Liver (tissue), 7 donors: ENCODE measurements at regions not wholly inside any gene's neighbourhood (a gene's known extent, or its start where the extent isn't known, plus 50 kb on each side); places are given as distances from the start of the nearest gene placed in this dataset.

Experiments used
- DNase-seq: peaks from one replicate; pipeline ENCODE4 v3.0.0-alpha.2; 2017; ENCODE audit warnings: low spot score
- H3K27ac ChIP-seq, 2 donors: one replicate each; pipeline ENCODE4 v1.7.0; 2013; ENCODE audit warnings: inconsistent platforms in 2 of 2, low read length in 2 of 2, control low read depth in 1 of 2, low read depth in 1 of 2, mild to moderate bottlenecking in 1 of 2
- H3K27me3 ChIP-seq, 4 donors: one replicate each; pipeline versions ENCODE4 v1.6.1 to v1.7.0; 2013; ENCODE audit warnings: low read length in 3 of 4, inconsistent platforms in 1 of 4, mild to moderate bottlenecking in 1 of 4, moderate library complexity in 1 of 4; ENCODE audit not compliant: control insufficient read depth in 4 of 4, insufficient read depth in 4 of 4
- H3K36me3 ChIP-seq, 4 donors: one replicate each; pipeline versions ENCODE4 v1.6.1 to v1.7.0; 2013; ENCODE audit warnings: low read length in 3 of 4, mild to moderate bottlenecking in 3 of 4, low read depth in 1 of 4, moderate library complexity in 1 of 4; ENCODE audit not compliant: control insufficient read depth in 4 of 4, insufficient read depth in 3 of 4
- H3K4me1 ChIP-seq, 4 donors: one replicate each; pipeline versions ENCODE4 v1.6.1 to v1.7.0; 2013; ENCODE audit warnings: low read length in 3 of 4, mild to moderate bottlenecking in 3 of 4, moderate library complexity in 1 of 4; ENCODE audit not compliant: control insufficient read depth in 4 of 4, insufficient read depth in 4 of 4
- H3K4me3 ChIP-seq, 3 donors: one replicate each; pipeline versions ENCODE4 v1.6.1 to v1.7.0; 2013; ENCODE audit warnings: low read length in 3 of 3, control low read depth in 1 of 3, low read depth in 1 of 3, mild to moderate bottlenecking in 1 of 3
- H3K9ac ChIP-seq, 2 donors: one replicate each; pipeline ENCODE4 v1.7.0; 2013; ENCODE audit warnings: low read length in 2 of 2, mild to moderate bottlenecking in 2 of 2, moderate library complexity in 2 of 2, control low read depth in 1 of 2, low read depth in 1 of 2
- H3K9me3 ChIP-seq, 4 donors: one replicate each; pipeline versions ENCODE4 v1.6.1 to v1.7.0; 2013; ENCODE audit warnings: low read length in 3 of 4; ENCODE audit not compliant: control insufficient read depth in 4 of 4
- ATF3 ChIP-seq: IDR thresholded peaks from 2 replicates; pipeline ENCODE4 v1.6.1; 2016; ENCODE audit warnings: antibody characterized with exemption
- FOXA1 ChIP-seq: IDR thresholded peaks from 2 replicates; pipeline ENCODE4 v1.6.1; 2016; ENCODE audit warnings: antibody characterized with exemption
- FOXA2 ChIP-seq: IDR thresholded peaks from 2 replicates; pipeline ENCODE4 v1.6.1; 2016; ENCODE audit warnings: antibody characterized with exemption
- GABPA ChIP-seq, 2 donors: IDR thresholded peaks in 1 of 2; conservative IDR thresholded peaks in 1 of 2; 2 replicates each; pipeline ENCODE4 v1.6.1; 2016; ENCODE audit warnings: antibody characterized with exemption in 2 of 2, mild to moderate bottlenecking in 1 of 2, moderate library complexity in 1 of 2
- HNF4A ChIP-seq, 2 donors: conservative IDR thresholded peaks; 2 replicates each; pipeline ENCODE4 v1.6.1; 2016; ENCODE audit warnings: antibody characterized with exemption in 2 of 2, mild to moderate bottlenecking in 2 of 2
- HNF4G ChIP-seq: IDR thresholded peaks from 2 replicates; pipeline ENCODE4 v1.6.1; 2016; ENCODE audit warnings: antibody characterized with exemption
- JUND ChIP-seq, 2 donors: IDR thresholded peaks; 2 replicates each; pipeline ENCODE4 v1.6.1; 2016; ENCODE audit warnings: antibody characterized with exemption in 2 of 2
- MAX ChIP-seq: IDR thresholded peaks from 2 replicates; pipeline ENCODE4 v1.6.1; 2016; ENCODE audit warnings: antibody characterized with exemption
- NR2F2 ChIP-seq: IDR thresholded peaks from 2 replicates; pipeline ENCODE4 v1.6.1; 2016; ENCODE audit warnings: antibody characterized with exemption
- RAD21 ChIP-seq, 2 donors: IDR thresholded peaks; 2 replicates each; pipeline ENCODE4 v1.6.1; 2016; ENCODE audit warnings: antibody characterized with exemption in 2 of 2, mild to moderate bottlenecking in 2 of 2
- REST ChIP-seq: IDR thresholded peaks from 2 replicates; pipeline ENCODE4 v1.6.1; 2016; ENCODE audit warnings: antibody characterized with exemption, mild to moderate bottlenecking
- RXRA ChIP-seq, 2 donors: IDR thresholded peaks; 2 replicates each; pipeline ENCODE4 v1.6.1; 2017 to 2018; ENCODE audit warnings: antibody characterized with exemption in 2 of 2, mild to moderate bottlenecking in 1 of 2
- YY1 ChIP-seq: IDR thresholded peaks from 2 replicates; pipeline ENCODE4 v1.6.1; 2016; ENCODE audit warnings: antibody characterized with exemption, mild to moderate bottlenecking
- ZBTB33 ChIP-seq: IDR thresholded peaks from 2 replicates; pipeline ENCODE4 v1.6.1; 2016; ENCODE audit warnings: antibody characterized with exemption
- WGBS: extraction: QIAGEN DNeasy Blood & Tissue Kit; methylation state at CpG from one replicate; pipeline ENCODE4 v1.1.7; 2013; 5-methylcytosine and 5-hydroxymethylcytosine counted together
- donor health status: healthy.
- donor health status: healthy.
- donor health status: healthy.
- donor health status: healthy.

GRCh38 chr12:93214523-93215289 is 163.0 kb upstream of the NUDT4 start:
- TF ChIP-seq YY1 = no peak
- TF ChIP-seq NR2F2 = no peak
- 78% methylated on average over 6 of the region's 6 CpGs for WGBS
- H3K9ac ChIP-seq = no peak overlapping the region
- no peaks in the 10 kb centered on the region for H3K27me3 ChIP-seq
- no peak overlapping the region for H3K4me3 ChIP-seq
- H3K27ac ChIP-seq = no peak overlapping the region
- no peaks in the 10 kb centered on the region for H3K36me3 ChIP-seq
- no peak for DNase-seq
- no peaks in the 10 kb centered on the region for H3K9me3 ChIP-seq
- no peaks in the 10 kb centered on the region for H3K4me1 ChIP-seq

GRCh38 chr12:93215290-93215678 is 162.4 kb upstream of the NUDT4 start:
- Histone ChIP-seq H3K27me3 (no peaks in the 10 kb centered on the region), H3K9me3 (no peaks in the 10 kb centered on the region), H3K4me3 (no peak overlapping the region), H3K27ac (no peak overlapping the region), H3K9ac (no peak overlapping the region), H3K36me3 (no peaks in the 10 kb centered on the region), H3K4me1 (no peaks in the 10 kb centered on the region)
- DNase-seq = no peak
- WGBS = 92% methylated on average over 1 of the region's 1 CpG
- TF ChIP-seq ZBTB33 (no peak), RXRA (IDR thresholded peaks at IDR 0.05) (no peak), RAD21 (IDR thresholded peaks at IDR 0.05) (no peak), FOXA2 (no peak), NR2F2 (no peak), FOXA1 (no peak), REST (no peak), MAX (no peak)

GRCh38 chr12:93219947-93220346 is 157.8 kb upstream of the NUDT4 start:
- Histone ChIP-seq H3K27me3 (no peaks in the 10 kb centered on the region), H3K36me3 (no peaks in the 10 kb centered on the region), H3K9me3 (peaks cover 0 to 5% (median 0%) of the 10 kb centered on the region in 4 donors), H3K27ac (no peak overlapping the region), H3K9ac (no peak overlapping the region), H3K4me1 (no peaks in the 10 kb centered on the region), H3K4me3 (no peak overlapping the region)
- 76% methylated on average over 2 of the region's 2 CpGs for WGBS
- TF ChIP-seq HNF4A (conservative IDR thresholded peaks at IDR 0.05) (no peak), ZBTB33 (no peak), ATF3 (no peak), GABPA (IDR thresholded peaks at IDR 0.05 in 1 of 2, conservative IDR thresholded peaks at IDR 0.05 in 1 of 2) (no peak), JUND (IDR thresholded peaks at IDR 0.05) (no peak), RAD21 (IDR thresholded peaks at IDR 0.05) (no peak), HNF4G (no peak), RXRA (IDR thresholded peaks at IDR 0.05) (no peak), MAX (no peak)
- DNase-seq = no peak
